MCF 10A (cell line): ENCODE measurements at regions not wholly inside any gene's neighbourhood (a gene's known extent, or its start where the extent isn't known, plus 50 kb on each side); places are given as distances from the start of the nearest gene placed in this dataset.

Experiments
- BruUV-seq: library from RNA; stranded (reverse); fragments of 400-500 nt; replicated peaks from 2 replicates; lab custom pipeline; 2021; lab: Mats Ljungman, UMichigan
- CTCF ChIA-PET: fragments of 300-600 bp; sonication (Branson Sonifier 250); formaldehyde crosslinking; extraction: SDS; loops from one replicate; lab custom pipeline; 2021; ENCODE audit warnings: antibody characterized with exemption, inconsistent platforms; lab: Yijun Ruan, JAX
- POLR2A ChIA-PET: fragments of 300-600, 350-650 bp; sonication (Branson Sonifier 250); formaldehyde crosslinking; extraction: SDS; loops from one replicate; lab custom pipeline; 2020; ENCODE audit warnings: antibody characterized with exemption, inconsistent platforms; lab: Yijun Ruan, JAX
- DNase-seq: peaks from one replicate; pipeline ENCODE4 v3.0.0-alpha.2; 2018; ENCODE audit not compliant: unreplicated experiment
- H3K27ac Mint-ChIP-seq: one replicate; pipeline ENCODE4 v1.8.0; 2022; ENCODE audit warnings: mild to moderate bottlenecking, low read depth, mixed read lengths; ENCODE audit not compliant: unreplicated experiment
- H3K27me3 Mint-ChIP-seq: one replicate; pipeline ENCODE4 v1.8.0; 2022; ENCODE audit warnings: mixed read lengths; ENCODE audit not compliant: insufficient read depth, unreplicated experiment
- H3K36me3 Mint-ChIP-seq: one replicate; pipeline ENCODE4 v1.8.0; 2022; ENCODE audit warnings: mild to moderate bottlenecking, moderate library complexity, mixed read lengths; ENCODE audit not compliant: insufficient read depth, unreplicated experiment
- H3K4me1 Mint-ChIP-seq: one replicate; pipeline ENCODE4 v1.8.0; 2022; ENCODE audit warnings: mixed read lengths; ENCODE audit not compliant: insufficient read depth, unreplicated experiment
- H3K4me3 Mint-ChIP-seq: one replicate; pipeline ENCODE4 v1.8.0; 2022; ENCODE audit warnings: mild to moderate bottlenecking, moderate library complexity, mixed read lengths; ENCODE audit not compliant: unreplicated experiment
- H3K9me3 Mint-ChIP-seq: one replicate; pipeline ENCODE4 v1.8.0; 2022; ENCODE audit warnings: mixed read lengths; ENCODE audit not compliant: unreplicated experiment
- CTCF ChIP-seq: fragments of 200-600 bp; IDR thresholded peaks from one replicate; pipeline ENCODE4 v1.8.0; 2022; ENCODE audit warnings: antibody characterized with exemption, mild to moderate bottlenecking; ENCODE audit not compliant: unreplicated experiment
- intact Hi-C: fragments of 100-400 bp; cut with micrococcal nuclease; formaldehyde crosslinking; loops from 2 replicates; pipeline ENCODE4 v1.14.1; 2022

- POLR2A ChIA-PET = no interaction called here
Observed at GRCh38 chr7:12002428-12002827, 170.4 kb upstream of the THSD7A start.

GRCh38 chr7:12004581-12004980 lies 172.6 kb upstream of the THSD7A start:
- no peaks in the 10 kb centered on the region for H3K4me1 Mint-ChIP-seq
- POLR2A ChIA-PET = no interaction called here
- TF ChIP-seq CTCF = no peak
- no peak for DNase-seq
- no peak overlapping the region for H3K4me3 Mint-ChIP-seq
- peaks cover 9% of the 10 kb centered on the region for H3K27me3 Mint-ChIP-seq
- H3K27ac Mint-ChIP-seq = no peak overlapping the region
- H3K9me3 Mint-ChIP-seq = no peaks in the 10 kb centered on the region
- no peaks in the 10 kb centered on the region for H3K36me3 Mint-ChIP-seq
- no TSS peak for BruUV-seq
- CTCF ChIA-PET = interaction anchor here (1.3 kb wide), 1 partner anchor 18 kb away, joined by 4 read pairs; no protein-coding TSS in a partner anchor
- intact Hi-C loops = no loop called here

More at GRCh38 chr7:12002428-12002827, 170.4 kb upstream of the THSD7A start:
- Mint-ChIP-seq H3K4me3 (no peak overlapping the region), H3K27me3 (peaks cover 9% of the 10 kb centered on the region), H3K36me3 (no peaks in the 10 kb centered on the region), H3K27ac (no peak overlapping the region), H3K9me3 (no peaks in the 10 kb centered on the region), H3K4me1 (no peaks in the 10 kb centered on the region)
- CTCF ChIA-PET = no interaction called here
- TF ChIP-seq CTCF = no peak
- intact Hi-C loops = no loop called here
- BruUV-seq = no TSS peak
- DNase-seq = no peak

GRCh38 chr7:12007576-12007975 lies 175.6 kb upstream of the THSD7A start:
- Mint-ChIP-seq H3K9me3 (no peaks in the 10 kb centered on the region), H3K4me1 (no peaks in the 10 kb centered on the region), H3K36me3 (no peaks in the 10 kb centered on the region), H3K27ac (no peak overlapping the region), H3K4me3 (no peak overlapping the region), H3K27me3 (peaks cover 9% of the 10 kb centered on the region)
- CTCF ChIA-PET = interaction anchor here (0.5 to 0.6 kb wide), 2 partner anchors 16 to 638 kb away, joined by 3 read pairs; no protein-coding TSS in a partner anchor
- intact Hi-C loops = no loop called here
- POLR2A ChIA-PET = no interaction called here
- no TSS peak for BruUV-seq
- DNase-seq = no peak
- TF ChIP-seq CTCF = no peak

GRCh38 chr7:12013983-12014382 lies 182.0 kb upstream of the THSD7A start:
- Mint-ChIP-seq H3K27ac (no peak overlapping the region), H3K9me3 (no peaks in the 10 kb centered on the region), H3K36me3 (no peaks in the 10 kb centered on the region), H3K4me1 (no peaks in the 10 kb centered on the region), H3K27me3 (no peaks in the 10 kb centered on the region), H3K4me3 (no peak overlapping the region)
- ChIA-PET CTCF (no interaction called here), POLR2A (no interaction called here)
- no peak for TF ChIP-seq CTCF
- intact Hi-C loops = no loop called here
- no peak for DNase-seq
- BruUV-seq = no TSS peak
